Activated naive CD8-positive, alpha-beta T cell treated with anti-CD3 and anti-CD28 coated beads, Interleukin-2, amount 50 U/mL, for 24 hours (primary cell): ENCODE measurements at regions not wholly inside any gene's neighbourhood (a gene's known extent, or its start where the extent isn't known, plus 50 kb on each side); places are given as distances from the start of the nearest gene placed in this dataset.

Source experiments
- ATAC-seq: fragments of 150-1000 bp; cut with Tn5 transposase; one replicate; pipeline ENCODE4 v1.10.0; 2021
- DNase-seq: peaks from one replicate; pipeline ENCODE4 v3.0.0; 2021
- H3K27ac Mint-ChIP-seq: one replicate; pipeline ENCODE4 v1.8.0; 2021; ENCODE audit warnings: mild to moderate bottlenecking, mixed read lengths
- H3K27me3 Mint-ChIP-seq: one replicate; pipeline ENCODE4 v1.8.0; 2021; ENCODE audit warnings: mixed read lengths
- H3K36me3 Mint-ChIP-seq: one replicate; pipeline ENCODE4 v1.8.0; 2021; ENCODE audit warnings: low read depth, mixed read lengths
- H3K4me1 Mint-ChIP-seq: one replicate; pipeline ENCODE4 v1.8.0; 2021; ENCODE audit warnings: mixed read lengths
- H3K4me3 Mint-ChIP-seq: one replicate; pipeline ENCODE4 v1.8.0; 2021; ENCODE audit warnings: mild to moderate bottlenecking, moderate library complexity, mixed read lengths
- H3K9me3 Mint-ChIP-seq: one replicate; pipeline ENCODE4 v1.8.0; 2021; ENCODE audit warnings: mixed read lengths

DNA sequence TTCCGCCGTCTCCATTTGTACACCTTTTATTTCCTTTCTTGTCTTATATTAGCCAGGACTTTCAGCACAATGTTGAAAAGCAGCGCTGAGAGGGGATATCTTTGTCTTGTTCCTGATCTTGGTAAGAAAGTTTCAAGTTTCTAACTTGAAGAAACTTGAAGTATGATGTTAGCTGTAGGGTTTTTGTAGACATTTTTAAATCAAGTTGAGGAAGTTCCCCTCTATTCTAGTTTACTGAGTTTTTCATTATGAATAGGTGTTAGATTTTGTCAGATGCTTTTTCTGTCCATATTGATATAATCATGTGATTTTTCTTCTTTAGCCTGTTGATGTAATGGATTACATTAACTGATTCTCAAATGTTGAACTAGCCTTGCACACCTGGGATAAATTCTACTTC, 425.7 kb downstream of the PIK3R1 start:
- no peaks in the 10 kb centered on the region for H3K4me1 Mint-ChIP-seq
- no peak overlapping the region for H3K27ac Mint-ChIP-seq
- DNase-seq (no peak), ATAC-seq (no peak)
- H3K9me3 Mint-ChIP-seq: no peaks in the 10 kb centered on the region
- no peak overlapping the region for H3K4me3 Mint-ChIP-seq
- no peaks in the 10 kb centered on the region for H3K36me3 Mint-ChIP-seq
- no peaks in the 10 kb centered on the region for H3K27me3 Mint-ChIP-seq

DNA sequence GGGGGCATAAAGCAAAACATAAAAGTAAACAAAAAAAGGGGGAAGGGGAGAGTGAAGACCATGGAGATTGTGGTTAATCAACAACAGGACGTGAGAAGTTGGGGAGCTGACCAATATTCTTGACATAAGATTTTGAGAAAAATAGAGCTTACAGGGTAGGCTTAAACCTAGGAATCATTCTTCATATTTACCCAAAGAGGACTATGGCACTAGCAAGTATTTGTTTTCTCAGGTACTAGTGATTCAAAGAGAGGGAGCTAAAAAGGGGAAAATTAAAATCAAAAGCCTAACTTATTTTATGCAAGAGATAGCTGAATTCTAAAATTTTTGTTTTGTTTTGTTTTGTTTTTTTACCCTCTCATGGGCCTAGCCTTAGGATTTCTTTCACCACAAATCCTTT, 427.5 kb downstream of the PIK3R1 start:
- Mint-ChIP-seq H3K36me3 (no peaks in the 10 kb centered on the region), H3K4me1 (no peaks in the 10 kb centered on the region), H3K27ac (no peak overlapping the region), H3K9me3 (no peaks in the 10 kb centered on the region), H3K27me3 (no peaks in the 10 kb centered on the region), H3K4me3 (no peak overlapping the region)
- ATAC-seq (no peak), DNase-seq (no peak)

DNA sequence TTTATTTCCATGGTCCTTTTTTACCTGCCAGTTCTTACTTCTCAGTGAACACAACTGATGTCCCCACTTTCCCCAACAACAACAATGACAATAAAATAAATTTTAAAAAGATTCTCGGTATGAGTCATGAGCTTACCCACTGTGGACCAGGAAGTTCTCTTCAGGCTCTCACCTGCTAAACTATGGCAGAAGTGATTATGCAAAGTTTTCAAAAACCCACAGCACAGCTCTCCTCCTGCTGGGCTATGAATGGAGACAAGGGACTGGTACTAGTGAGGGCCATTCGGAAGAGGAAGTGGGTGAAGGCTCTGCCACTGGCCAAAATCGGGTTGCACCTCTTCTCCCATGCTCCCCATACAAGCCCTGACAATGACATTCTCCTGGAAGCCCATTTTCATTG, 429.4 kb downstream of the PIK3R1 start:
- DNase-seq (no peak), ATAC-seq (peak; percentile 24)
- no peaks in the 10 kb centered on the region for H3K4me1 Mint-ChIP-seq
- H3K27ac Mint-ChIP-seq: no peak overlapping the region
- H3K4me3 Mint-ChIP-seq: no peak overlapping the region
- H3K27me3 Mint-ChIP-seq: no peaks in the 10 kb centered on the region
- H3K9me3 Mint-ChIP-seq: no peaks in the 10 kb centered on the region
- no peaks in the 10 kb centered on the region for H3K36me3 Mint-ChIP-seq

DNA sequence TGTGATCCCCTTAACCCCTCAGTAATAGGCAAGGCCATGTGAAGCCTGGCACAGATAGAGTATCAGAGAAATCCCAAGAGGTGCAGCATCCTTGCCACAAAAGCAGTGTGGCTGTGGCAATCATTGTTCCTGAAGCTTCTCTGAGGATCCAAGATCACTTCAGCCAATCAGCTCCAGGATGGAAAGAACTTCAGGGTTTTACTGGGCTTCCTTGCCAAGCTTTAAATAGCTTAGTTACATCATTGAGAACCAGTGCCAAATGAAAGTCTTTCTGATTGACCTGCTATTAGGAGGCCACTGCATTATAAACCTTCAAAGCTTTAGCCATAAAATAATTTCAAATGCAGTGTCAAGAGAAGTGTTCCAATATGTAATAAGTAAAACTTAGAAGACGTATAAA, 430.6 kb downstream of the PIK3R1 start:
- no peak for ATAC-seq
- no peak overlapping the region for H3K4me3 Mint-ChIP-seq
- H3K9me3 Mint-ChIP-seq: no peaks in the 10 kb centered on the region
- no peak overlapping the region for H3K27ac Mint-ChIP-seq
- no peaks in the 10 kb centered on the region for H3K4me1 Mint-ChIP-seq
- no peaks in the 10 kb centered on the region for H3K27me3 Mint-ChIP-seq
- DNase-seq: no peak
- no peaks in the 10 kb centered on the region for H3K36me3 Mint-ChIP-seq

DNA sequence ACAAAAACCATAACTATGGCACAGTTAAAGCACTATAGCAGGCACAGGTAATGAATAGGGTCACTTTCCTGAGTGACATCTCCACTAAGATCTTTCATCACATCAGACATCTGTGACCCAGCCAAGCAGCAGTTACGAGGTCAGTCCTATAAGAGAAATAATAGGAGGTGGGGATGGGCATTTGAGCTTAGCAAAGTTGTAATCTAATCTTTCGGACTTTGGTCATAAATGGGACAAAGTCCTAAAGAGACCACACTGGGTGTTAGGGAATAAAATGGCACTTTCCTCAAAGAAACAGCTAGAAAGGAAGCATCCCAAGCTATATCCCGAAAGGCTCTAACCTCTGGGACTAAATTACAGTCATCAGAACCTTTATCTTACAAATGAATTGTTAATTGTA, 432.2 kb downstream of the PIK3R1 start:
- ATAC-seq (no peak), DNase-seq (no peak)
- H3K4me3 Mint-ChIP-seq: no peak overlapping the region

DNA sequence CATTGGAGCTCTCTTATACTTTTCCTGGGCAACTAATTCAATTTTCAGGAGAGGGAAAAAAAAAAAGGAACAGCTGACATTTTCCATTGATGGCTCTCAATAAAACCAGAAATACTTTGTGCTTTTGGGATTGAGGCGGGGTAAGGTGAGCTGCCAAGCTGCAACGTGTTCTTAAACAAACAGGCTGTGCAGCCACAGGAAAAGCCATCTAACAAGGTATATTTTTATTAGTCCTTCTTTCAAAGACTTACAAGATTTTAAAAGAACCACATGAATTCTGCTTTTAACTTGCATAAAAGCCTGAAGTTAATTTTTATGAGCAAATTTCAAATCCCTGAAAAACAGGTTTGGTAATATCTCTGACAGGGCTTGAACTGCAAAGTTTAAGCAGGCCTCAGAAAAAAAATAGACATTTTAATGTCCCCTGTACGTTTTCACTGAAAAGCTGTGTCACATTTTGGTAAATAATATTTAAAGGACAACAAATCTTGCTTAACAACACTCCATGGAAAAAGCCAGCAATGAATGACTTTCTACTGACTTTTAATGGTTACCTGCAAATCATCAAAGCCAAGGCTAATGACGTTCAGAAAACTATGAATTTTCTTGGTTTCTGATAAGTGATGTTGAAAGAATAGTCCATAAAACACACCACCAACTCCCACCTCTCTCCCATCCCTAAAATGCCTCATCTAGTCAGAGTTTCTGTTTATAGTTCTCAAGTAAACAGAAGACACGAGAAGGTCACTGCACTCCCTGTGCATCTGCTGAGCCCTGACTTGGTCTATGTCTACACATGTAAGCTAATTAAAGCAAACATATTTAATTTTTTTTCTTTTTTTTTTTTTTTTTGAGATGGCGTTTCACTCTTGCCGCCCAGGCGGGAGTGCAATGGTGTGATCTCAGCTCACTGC, 433.6 kb downstream of the PIK3R1 start:
- H3K4me3 Mint-ChIP-seq: no peak overlapping the region
- H3K9me3 Mint-ChIP-seq: no peaks in the 10 kb centered on the region
- H3K36me3 Mint-ChIP-seq: no peaks in the 10 kb centered on the region
- no peak for DNase-seq
- H3K27me3 Mint-ChIP-seq: no peaks in the 10 kb centered on the region
- ATAC-seq: no peak
- H3K27ac Mint-ChIP-seq: no peak overlapping the region
- no peaks in the 10 kb centered on the region for H3K4me1 Mint-ChIP-seq

More for the DNA sequence above, 432.2 kb downstream of the PIK3R1 start:
- no peaks in the 10 kb centered on the region for H3K36me3 Mint-ChIP-seq
- H3K9me3 Mint-ChIP-seq: no peaks in the 10 kb centered on the region
- H3K4me1 Mint-ChIP-seq: no peaks in the 10 kb centered on the region
- H3K27ac Mint-ChIP-seq: no peak overlapping the region
- no peaks in the 10 kb centered on the region for H3K27me3 Mint-ChIP-seq

DNA sequence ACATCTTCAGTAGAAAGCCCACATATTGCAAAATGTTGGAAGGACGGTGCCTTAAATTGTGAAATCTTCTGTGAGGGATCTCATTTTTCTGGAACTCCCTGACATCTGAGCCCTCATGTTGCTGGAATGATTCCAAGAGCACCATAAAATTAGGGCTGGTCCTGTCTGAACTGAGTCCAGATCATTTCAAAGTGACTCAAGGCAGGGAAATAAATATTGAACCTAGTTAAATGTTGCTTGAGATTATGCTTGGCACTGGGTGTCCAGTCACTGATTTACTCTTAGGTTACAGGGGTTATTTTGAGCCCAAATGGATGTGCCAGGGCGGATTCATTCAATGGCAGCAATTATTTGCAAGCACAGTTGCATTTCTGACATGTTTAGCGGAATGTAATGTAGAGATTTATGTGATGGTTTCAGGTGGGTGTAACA, 437.0 kb downstream of the PIK3R1 start:
- ATAC-seq (no peak), DNase-seq (no peak)
- H3K4me3 Mint-ChIP-seq: no peak overlapping the region
- no peaks in the 10 kb centered on the region for H3K36me3 Mint-ChIP-seq
- H3K9me3 Mint-ChIP-seq: no peaks in the 10 kb centered on the region
- H3K27me3 Mint-ChIP-seq: no peaks in the 10 kb centered on the region
- H3K4me1 Mint-ChIP-seq: no peaks in the 10 kb centered on the region
- H3K27ac Mint-ChIP-seq: no peak overlapping the region

DNA sequence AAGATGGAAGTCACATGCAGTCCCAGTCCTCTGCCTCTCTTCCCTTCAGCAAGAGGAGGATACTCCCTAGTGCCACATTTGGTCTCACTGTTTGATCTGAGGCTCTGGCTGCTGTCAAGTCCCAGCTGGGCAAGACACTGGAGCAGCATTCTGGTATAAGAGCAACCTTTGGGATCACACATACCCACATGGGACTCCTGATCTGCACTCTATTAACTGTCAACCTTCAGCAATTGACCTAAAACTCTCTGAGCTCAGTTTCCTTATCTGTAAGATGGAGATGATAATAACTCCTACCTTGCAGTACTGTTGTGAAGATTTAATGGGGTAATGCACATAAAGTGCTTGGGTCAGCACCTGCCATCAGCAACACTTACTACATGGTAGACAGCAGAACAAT, 437.9 kb downstream of the PIK3R1 start:
- no peaks in the 10 kb centered on the region for H3K27me3 Mint-ChIP-seq
- no peak overlapping the region for H3K4me3 Mint-ChIP-seq
- no peak overlapping the region for H3K27ac Mint-ChIP-seq
- no peak for ATAC-seq
- DNase-seq: no peak
- H3K36me3 Mint-ChIP-seq: no peaks in the 10 kb centered on the region
- no peaks in the 10 kb centered on the region for H3K9me3 Mint-ChIP-seq
- no peaks in the 10 kb centered on the region for H3K4me1 Mint-ChIP-seq

DNA sequence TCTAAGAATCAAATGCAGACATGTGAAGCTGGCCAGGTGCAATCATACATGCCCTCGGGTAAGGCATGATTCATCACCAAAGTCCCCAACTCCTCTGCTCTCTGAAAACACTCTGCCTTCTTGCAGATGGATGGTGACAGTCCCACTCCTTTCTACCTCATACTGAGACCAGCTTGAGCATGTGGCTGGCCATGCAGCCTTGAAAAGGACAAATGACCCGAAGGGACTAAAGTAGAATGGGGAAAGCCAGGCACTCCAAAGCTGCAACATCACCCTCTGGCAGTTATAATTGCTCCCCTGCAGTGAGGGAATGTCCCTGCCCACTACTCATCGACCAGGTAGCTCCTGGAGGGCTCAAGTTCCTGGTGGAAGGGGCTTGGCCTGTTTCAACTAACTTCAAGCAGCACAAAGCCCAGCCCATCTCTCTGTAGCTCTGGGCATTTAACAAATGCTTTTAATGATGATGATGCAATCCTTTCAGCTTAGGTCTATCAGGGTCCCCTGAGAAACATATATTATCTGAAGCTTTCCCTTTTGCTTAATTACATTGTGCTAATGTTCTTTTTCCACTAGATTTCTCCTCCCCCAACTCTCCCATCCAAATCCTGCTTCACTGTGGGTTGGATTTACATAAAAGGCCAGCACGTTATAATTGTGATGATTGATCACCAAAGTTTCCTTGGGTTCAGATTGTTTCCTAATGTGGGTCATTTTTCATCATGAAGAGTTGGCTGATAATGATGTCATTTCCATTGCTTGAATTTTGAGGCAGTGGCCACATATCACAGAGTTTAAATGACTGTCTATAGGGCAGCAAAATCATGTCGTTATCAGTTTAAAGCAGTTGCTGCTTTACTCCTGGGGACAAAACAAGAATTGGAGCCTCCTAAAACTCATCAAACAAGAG, 436.5 kb upstream of the SLC30A5 start:
- no peak overlapping the region for H3K4me3 Mint-ChIP-seq
- no peak overlapping the region for H3K27ac Mint-ChIP-seq
- H3K27me3 Mint-ChIP-seq: no peaks in the 10 kb centered on the region
- DNase-seq: no peak
- H3K36me3 Mint-ChIP-seq: no peaks in the 10 kb centered on the region
- no peak for ATAC-seq
- no peaks in the 10 kb centered on the region for H3K4me1 Mint-ChIP-seq
- H3K9me3 Mint-ChIP-seq: no peaks in the 10 kb centered on the region

DNA sequence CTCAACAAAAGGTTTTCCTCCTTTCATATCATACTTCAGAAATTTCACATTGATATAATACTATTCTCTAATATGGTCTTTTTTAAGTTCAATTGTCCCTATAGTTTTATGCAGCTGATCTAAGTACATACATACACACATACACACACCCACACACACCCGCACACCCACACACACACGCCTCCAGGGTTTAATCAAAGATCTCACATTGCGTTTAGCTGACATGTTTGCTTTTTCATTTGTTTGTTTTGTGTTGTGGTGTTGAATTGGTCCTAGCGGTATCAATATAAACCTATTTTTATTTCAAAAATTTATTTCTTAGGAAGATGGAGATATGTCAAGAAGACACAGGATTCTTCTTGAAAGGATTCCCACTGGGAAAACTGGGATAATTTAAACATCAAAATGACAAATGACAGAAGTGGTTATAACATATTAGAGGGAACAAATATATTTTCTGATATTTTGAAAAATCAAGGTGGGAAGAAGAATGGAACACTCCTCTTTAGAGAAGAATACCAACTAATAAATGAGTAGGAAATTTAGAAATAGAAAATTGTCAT, 434.9 kb upstream of the SLC30A5 start:
- ATAC-seq (no peak), DNase-seq (no peak)
- Mint-ChIP-seq H3K4me1 (peaks cover 3% of the 10 kb centered on the region), H3K27me3 (no peaks in the 10 kb centered on the region), H3K4me3 (no peak overlapping the region), H3K27ac (no peak overlapping the region), H3K9me3 (peaks cover 4% of the 10 kb centered on the region), H3K36me3 (no peaks in the 10 kb centered on the region)

DNA sequence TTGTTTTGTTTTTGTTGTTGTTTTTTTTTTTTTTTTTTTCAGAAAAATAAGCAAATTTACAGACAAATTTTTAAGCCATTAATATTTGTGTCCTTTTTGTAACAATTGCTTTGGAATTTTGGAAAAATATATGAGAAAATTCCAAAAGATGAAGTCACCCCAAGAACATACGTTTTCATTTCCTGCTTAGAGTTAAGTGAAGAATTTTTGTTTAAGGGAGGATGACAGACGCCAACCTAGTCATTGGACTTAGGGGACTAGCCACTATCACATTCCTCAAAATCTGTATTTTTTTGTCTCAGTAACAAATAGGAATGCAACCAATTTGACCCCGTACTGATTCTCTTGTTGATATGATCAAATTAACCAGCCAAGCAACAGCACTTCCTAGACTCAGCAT, 433.9 kb upstream of the SLC30A5 start:
- Mint-ChIP-seq H3K4me1 (peaks cover 3% of the 10 kb centered on the region), H3K9me3 (peaks cover 4% of the 10 kb centered on the region)

DNA sequence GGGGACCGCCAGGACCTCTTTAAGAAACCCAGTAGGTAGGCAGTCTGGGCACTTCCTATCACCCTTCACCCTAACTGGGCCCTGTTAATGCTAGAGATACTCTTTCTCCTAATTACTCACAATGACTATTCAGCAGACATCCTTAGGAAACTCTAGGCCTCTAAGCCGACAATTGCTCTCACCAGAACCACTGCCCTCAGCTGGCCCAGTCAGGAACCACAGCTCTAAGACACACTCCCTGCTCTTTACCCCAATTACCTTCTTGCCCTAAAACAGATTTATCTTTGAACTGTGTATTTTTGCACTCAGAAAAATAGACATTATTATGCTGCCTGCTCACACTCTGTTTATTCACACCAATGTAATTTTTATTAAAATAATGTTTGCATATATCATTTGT, 432.6 kb upstream of the SLC30A5 start:
- H3K27me3 Mint-ChIP-seq: no peaks in the 10 kb centered on the region
- no peak overlapping the region for H3K4me3 Mint-ChIP-seq
- ATAC-seq: peak; percentile 28
- peaks cover 3% of the 10 kb centered on the region for H3K4me1 Mint-ChIP-seq
- H3K9me3 Mint-ChIP-seq: peaks cover 4% of the 10 kb centered on the region
- H3K36me3 Mint-ChIP-seq: no peaks in the 10 kb centered on the region
- DNase-seq: peak; percentile 8
- H3K27ac Mint-ChIP-seq: no peak overlapping the region

More for the DNA sequence above, 433.9 kb upstream of the SLC30A5 start:
- no peak for DNase-seq
- no peak overlapping the region for H3K27ac Mint-ChIP-seq
- H3K36me3 Mint-ChIP-seq: no peaks in the 10 kb centered on the region
- no peak for ATAC-seq
- H3K4me3 Mint-ChIP-seq: no peak overlapping the region
- H3K27me3 Mint-ChIP-seq: no peaks in the 10 kb centered on the region

DNA sequence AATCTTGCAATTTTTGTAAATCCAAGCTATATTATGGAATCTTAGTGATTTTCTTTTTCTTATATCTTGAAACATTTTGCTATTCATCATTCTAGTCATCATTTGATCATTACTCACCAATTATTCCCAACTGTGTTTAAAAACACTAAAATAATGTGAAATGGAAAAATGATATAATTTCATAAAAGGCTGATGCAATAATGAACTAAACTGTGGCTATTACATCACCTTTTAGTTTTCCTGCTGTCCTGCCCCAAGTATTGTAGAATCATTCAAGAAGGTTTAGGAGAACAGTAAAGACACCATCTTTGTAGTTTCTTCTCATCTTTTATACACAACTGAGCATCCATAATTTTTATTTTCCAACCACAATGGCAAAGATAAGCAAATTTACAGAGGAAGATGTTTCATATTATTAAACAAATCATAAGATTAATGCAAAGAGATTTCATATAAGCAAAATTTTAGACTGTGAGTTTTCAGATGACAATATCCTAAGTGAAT, 431.0 kb upstream of the SLC30A5 start:
- H3K36me3 Mint-ChIP-seq: no peaks in the 10 kb centered on the region
- no peak overlapping the region for H3K4me3 Mint-ChIP-seq
- H3K4me1 Mint-ChIP-seq: peaks cover 3% of the 10 kb centered on the region
- DNase-seq (no peak), ATAC-seq (no peak)
- H3K27ac Mint-ChIP-seq: no peak overlapping the region
- no peaks in the 10 kb centered on the region for H3K27me3 Mint-ChIP-seq
- peaks cover 4% of the 10 kb centered on the region for H3K9me3 Mint-ChIP-seq

DNA sequence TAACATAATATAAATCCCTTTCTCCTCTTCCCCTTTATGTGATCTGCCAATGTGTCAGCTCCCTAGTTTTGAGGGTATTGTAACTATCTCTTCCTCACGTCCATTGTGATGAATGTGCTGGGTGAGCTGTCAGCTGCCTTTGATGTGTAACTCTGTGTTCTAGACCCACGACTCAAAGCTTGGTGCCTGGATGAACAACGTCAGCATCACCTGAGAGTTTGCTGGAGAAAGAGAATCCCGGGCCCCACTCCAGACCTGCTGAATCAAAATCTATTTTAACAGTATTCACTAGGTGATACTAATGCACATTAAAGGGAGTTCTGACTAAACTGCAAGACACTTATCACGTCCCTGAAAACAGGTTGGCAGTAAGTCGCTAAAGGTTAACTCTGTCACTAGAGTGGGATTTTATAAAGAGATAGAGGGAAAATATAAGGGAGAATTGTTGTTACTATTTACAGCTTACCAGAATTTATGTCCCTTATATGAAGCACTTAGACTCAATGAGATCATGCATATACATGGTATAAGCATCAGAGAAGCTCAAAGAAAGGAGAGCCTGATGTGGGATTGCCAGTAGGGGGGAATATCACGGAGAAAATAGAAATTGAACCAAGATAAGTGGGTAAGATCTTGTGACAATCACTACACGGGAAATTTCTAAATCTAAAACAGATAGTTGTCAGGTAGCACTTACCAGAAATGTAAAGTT, 423.8 kb upstream of the SLC30A5 start:
- no peak for ATAC-seq
- no peak for DNase-seq
- H3K9me3 Mint-ChIP-seq: no peaks in the 10 kb centered on the region
- no peak overlapping the region for H3K27ac Mint-ChIP-seq
- H3K4me3 Mint-ChIP-seq: no peak overlapping the region
- no peaks in the 10 kb centered on the region for H3K27me3 Mint-ChIP-seq
- H3K4me1 Mint-ChIP-seq: peaks cover 2% of the 10 kb centered on the region
- no peaks in the 10 kb centered on the region for H3K36me3 Mint-ChIP-seq
